SK-N-SH treated with all-trans-retinoic acid at 6 μM for 48 hours (cell line): ENCODE measurements at regions not wholly inside any gene's neighbourhood (a gene's known extent, or its start where the extent isn't known, plus 50 kb on each side); places are given as distances from the start of the nearest gene placed in this dataset.

Source experiments
- ATAC-seq: fragments of 200-7000 bp; cut with Tn5 transposase; 3 replicates; pipeline ENCODE4 v1.9.1; 2020; ENCODE audit warnings: mild to moderate bottlenecking, moderate library complexity
- ARNTL ChIP-seq: fragments of 450-650 bp; formaldehyde crosslinking; IDR thresholded peaks from 2 replicates; pipeline ENCODE4 v1.5.0; 2020; ENCODE audit warnings: low read depth, mild to moderate bottlenecking, moderate library complexity, borderline replicate concordance
- BACH2 ChIP-seq: fragments of 250-450 bp; sonication (Bioruptor Pico); IDR thresholded peaks from 2 replicates; pipeline ENCODE4 v1.9.0; 2021; ENCODE audit warnings: mild to moderate bottlenecking, borderline replicate concordance
- ESRRG ChIP-seq: fragments of 250-450 bp; sonication (Bioruptor Pico); IDR thresholded peaks from 2 replicates; pipeline ENCODE4 v1.6.1; 2021; ENCODE audit warnings: mild to moderate bottlenecking
- GLIS3 ChIP-seq: fragments of 250-450 bp; sonication (Bioruptor Pico); IDR thresholded peaks from 2 replicates; pipeline ENCODE4 v1.5.0; 2020; ENCODE audit warnings: mild to moderate bottlenecking, moderate library complexity
- ISL1 ChIP-seq: fragments of 250-450 bp; sonication (Bioruptor Pico); IDR thresholded peaks from 2 replicates; pipeline ENCODE4 v2.1.2; 2022; ENCODE audit warnings: mild to moderate bottlenecking, moderate library complexity
- OSR1 ChIP-seq: fragments of 250-450 bp; sonication (Bioruptor Pico); IDR thresholded peaks from 2 replicates; pipeline ENCODE4 v1.8.0; 2022; ENCODE audit warnings: moderate library complexity, mild to moderate bottlenecking, inconsistent platforms
- PPARA ChIP-seq: fragments of 250-450 bp; sonication (Bioruptor Pico); IDR thresholded peaks from 2 replicates; pipeline ENCODE4 v1.5.0; 2020; ENCODE audit warnings: mild to moderate bottlenecking, borderline replicate concordance
- RARB ChIP-seq: fragments of 250-450 bp; sonication (Bioruptor Pico); IDR thresholded peaks from 2 replicates; pipeline ENCODE4 v1.8.0; 2021; ENCODE audit warnings: mild to moderate bottlenecking, moderate library complexity
- SNAI2 ChIP-seq: fragments of 250-450 bp; sonication (Bioruptor Pico); IDR thresholded peaks from 2 replicates; pipeline ENCODE4 v1.5.0; 2020; ENCODE audit warnings: mild to moderate bottlenecking, moderate library complexity
- TCF4 ChIP-seq: fragments of 250-450 bp; sonication (Bioruptor Pico); IDR thresholded peaks from 2 replicates; pipeline ENCODE4 v1.8.0; 2021; ENCODE audit warnings: mild to moderate bottlenecking, moderate library complexity, borderline replicate concordance
- TOX ChIP-seq: fragments of 250-450 bp; sonication (Bioruptor Pico); IDR thresholded peaks from 2 replicates; pipeline ENCODE4 v1.8.0; 2021; ENCODE audit warnings: mild to moderate bottlenecking, moderate library complexity, borderline replicate concordance
- ZFP3 ChIP-seq: fragments of 250-450 bp; sonication (Bioruptor Pico); IDR thresholded peaks from 2 replicates; pipeline ENCODE4 v1.5.0; 2020; ENCODE audit warnings: mild to moderate bottlenecking, moderate library complexity
- ZFP30 ChIP-seq: fragments of 450-650 bp; formaldehyde crosslinking; IDR thresholded peaks from 2 replicates; pipeline ENCODE4 v1.5.0; 2022; ENCODE audit warnings: mild to moderate bottlenecking, moderate library complexity
- ZNF565 ChIP-seq: fragments of 450-650 bp; formaldehyde crosslinking; conservative IDR thresholded peaks from 2 replicates; pipeline ENCODE4 v1.5.0; 2020; ENCODE audit warnings: low read depth, mild to moderate bottlenecking, moderate library complexity
- ZNF8 ChIP-seq: fragments of 450-650 bp; formaldehyde crosslinking; IDR thresholded peaks from 2 replicates; pipeline ENCODE4 v1.5.0; 2020; ENCODE audit warnings: mild to moderate bottlenecking, moderate library complexity
- TF ChIP-seq, protein P1 (sequence below): fragments of 250-450 bp; sonication (Bioruptor Pico); IDR thresholded peaks from 2 replicates; pipeline ENCODE4 v1.5.1; 2020; ENCODE audit warnings: low read depth, mild to moderate bottlenecking, moderate library complexity
- TF ChIP-seq, protein P2 (sequence below): fragments of 250-450 bp; sonication (Bioruptor Pico); IDR thresholded peaks from 2 replicates; pipeline ENCODE4 v1.8.0; 2021; ENCODE audit warnings: low read depth, mild to moderate bottlenecking, moderate library complexity, borderline replicate concordance
- TF ChIP-seq, protein P3 (sequence below): fragments of 250-450 bp; sonication (Bioruptor Pico); IDR thresholded peaks from 2 replicates; pipeline ENCODE4 v1.5.0; 2020; ENCODE audit warnings: mild to moderate bottlenecking, moderate library complexity
- TF ChIP-seq, protein P4 (sequence below): fragments of 250-450 bp; sonication (Bioruptor Pico); IDR thresholded peaks from 2 replicates; pipeline ENCODE4 v1.8.0; 2020; ENCODE audit warnings: mild to moderate bottlenecking, moderate library complexity, borderline replicate concordance
- TF ChIP-seq, protein P5 (sequence below): fragments of 250-450 bp; sonication (Bioruptor Pico); IDR thresholded peaks from 2 replicates; pipeline ENCODE4 v1.5.1; 2021; ENCODE audit warnings: mild to moderate bottlenecking, moderate library complexity

DNA sequence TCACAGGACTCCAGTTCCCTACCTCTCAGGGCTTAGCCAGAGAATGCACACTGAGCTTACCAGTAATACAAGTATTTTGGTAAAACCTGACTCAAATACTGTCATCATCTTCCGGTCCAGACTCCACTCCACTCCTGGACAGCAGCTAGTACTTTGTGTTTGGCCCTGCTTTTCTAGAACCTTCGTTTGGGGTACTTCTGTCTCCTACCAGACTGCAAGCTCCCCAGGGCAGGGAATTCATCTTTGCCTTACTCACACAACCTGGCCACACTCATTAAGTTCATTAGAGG is 108.9 kb upstream of the CDC42EP3 start:
- ATAC-seq, result peak; percentile 1; the same call in 1 of the 3 replicates
- no peak for TF ChIP-seq BACH2 (CRISPR knock-in tag)
- no peak for TF ChIP-seq ZFP30 (CRISPR knock-in tag)
- no peak for TF ChIP-seq ARNTL
- TF ChIP-seq, protein P1, sequence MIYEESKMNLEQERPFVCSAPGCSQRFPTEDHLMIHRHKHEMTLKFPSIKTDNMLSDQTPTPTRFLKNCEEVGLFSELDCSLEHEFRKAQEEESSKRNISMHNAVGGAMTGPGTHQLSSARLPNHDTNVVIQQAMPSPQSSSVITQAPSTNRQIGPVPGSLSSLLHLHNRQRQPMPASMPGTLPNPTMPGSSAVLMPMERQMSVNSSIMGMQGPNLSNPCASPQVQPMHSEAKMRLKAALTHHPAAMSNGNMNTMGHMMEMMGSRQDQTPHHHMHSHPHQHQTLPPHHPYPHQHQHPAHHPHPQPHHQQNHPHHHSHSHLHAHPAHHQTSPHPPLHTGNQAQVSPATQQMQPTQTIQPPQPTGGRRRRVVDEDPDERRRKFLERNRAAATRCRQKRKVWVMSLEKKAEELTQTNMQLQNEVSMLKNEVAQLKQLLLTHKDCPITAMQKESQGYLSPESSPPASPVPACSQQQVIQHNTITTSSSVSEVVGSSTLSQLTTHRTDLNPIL (CRISPR knock-in tag), result no peak
- TF ChIP-seq, protein P2, sequence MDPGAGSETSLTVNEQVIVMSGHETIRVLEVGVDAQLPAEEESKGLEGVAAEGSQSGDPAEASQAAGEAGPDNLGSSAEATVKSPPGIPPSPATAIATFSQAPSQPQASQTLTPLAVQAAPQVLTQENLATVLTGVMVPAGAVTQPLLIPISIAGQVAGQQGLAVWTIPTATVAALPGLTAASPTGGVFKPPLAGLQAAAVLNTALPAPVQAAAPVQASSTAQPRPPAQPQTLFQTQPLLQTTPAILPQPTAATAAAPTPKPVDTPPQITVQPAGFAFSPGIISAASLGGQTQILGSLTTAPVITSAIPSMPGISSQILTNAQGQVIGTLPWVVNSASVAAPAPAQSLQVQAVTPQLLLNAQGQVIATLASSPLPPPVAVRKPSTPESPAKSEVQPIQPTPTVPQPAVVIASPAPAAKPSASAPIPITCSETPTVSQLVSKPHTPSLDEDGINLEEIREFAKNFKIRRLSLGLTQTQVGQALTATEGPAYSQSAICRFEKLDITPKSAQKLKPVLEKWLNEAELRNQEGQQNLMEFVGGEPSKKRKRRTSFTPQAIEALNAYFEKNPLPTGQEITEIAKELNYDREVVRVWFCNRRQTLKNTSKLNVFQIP (CRISPR knock-in tag), result no peak
- TF ChIP-seq, protein P3, sequence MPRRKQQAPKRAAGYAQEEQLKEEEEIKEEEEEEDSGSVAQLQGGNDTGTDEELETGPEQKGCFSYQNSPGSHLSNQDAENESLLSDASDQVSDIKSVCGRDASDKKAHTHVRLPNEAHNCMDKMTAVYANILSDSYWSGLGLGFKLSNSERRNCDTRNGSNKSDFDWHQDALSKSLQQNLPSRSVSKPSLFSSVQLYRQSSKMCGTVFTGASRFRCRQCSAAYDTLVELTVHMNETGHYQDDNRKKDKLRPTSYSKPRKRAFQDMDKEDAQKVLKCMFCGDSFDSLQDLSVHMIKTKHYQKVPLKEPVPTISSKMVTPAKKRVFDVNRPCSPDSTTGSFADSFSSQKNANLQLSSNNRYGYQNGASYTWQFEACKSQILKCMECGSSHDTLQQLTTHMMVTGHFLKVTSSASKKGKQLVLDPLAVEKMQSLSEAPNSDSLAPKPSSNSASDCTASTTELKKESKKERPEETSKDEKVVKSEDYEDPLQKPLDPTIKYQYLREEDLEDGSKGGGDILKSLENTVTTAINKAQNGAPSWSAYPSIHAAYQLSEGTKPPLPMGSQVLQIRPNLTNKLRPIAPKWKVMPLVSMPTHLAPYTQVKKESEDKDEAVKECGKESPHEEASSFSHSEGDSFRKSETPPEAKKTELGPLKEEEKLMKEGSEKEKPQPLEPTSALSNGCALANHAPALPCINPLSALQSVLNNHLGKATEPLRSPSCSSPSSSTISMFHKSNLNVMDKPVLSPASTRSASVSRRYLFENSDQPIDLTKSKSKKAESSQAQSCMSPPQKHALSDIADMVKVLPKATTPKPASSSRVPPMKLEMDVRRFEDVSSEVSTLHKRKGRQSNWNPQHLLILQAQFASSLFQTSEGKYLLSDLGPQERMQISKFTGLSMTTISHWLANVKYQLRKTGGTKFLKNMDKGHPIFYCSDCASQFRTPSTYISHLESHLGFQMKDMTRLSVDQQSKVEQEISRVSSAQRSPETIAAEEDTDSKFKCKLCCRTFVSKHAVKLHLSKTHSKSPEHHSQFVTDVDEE, result no peak
- TF ChIP-seq TCF4, result no peak
- no peak for TF ChIP-seq OSR1 (CRISPR knock-in tag)
- TF ChIP-seq ZFP3 (CRISPR knock-in tag), result no peak
- TF ChIP-seq, all 23 proteins: peak for 0

DNA sequence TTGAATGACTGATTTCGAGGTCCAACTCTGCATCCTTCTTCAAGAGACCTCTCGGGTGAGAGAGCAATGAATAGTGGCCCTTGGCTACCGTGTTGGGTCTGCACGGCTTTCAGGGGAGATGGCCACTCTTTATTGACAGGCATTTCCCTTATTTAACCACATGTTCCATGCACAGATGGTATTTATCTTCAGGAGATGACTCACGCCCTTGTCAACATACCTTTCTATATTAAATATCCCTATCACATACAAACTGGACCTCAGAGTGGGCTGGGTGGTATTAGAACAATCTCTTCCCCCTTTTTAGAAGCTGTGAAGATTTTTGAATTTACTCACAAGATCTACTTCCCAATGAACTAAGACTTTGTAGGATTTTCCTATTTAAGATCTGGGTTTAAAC is 109.6 kb upstream of the CDC42EP3 start:
- TF ChIP-seq, protein P2 (CRISPR knock-in tag), result no peak
- TF ChIP-seq, protein P4, sequence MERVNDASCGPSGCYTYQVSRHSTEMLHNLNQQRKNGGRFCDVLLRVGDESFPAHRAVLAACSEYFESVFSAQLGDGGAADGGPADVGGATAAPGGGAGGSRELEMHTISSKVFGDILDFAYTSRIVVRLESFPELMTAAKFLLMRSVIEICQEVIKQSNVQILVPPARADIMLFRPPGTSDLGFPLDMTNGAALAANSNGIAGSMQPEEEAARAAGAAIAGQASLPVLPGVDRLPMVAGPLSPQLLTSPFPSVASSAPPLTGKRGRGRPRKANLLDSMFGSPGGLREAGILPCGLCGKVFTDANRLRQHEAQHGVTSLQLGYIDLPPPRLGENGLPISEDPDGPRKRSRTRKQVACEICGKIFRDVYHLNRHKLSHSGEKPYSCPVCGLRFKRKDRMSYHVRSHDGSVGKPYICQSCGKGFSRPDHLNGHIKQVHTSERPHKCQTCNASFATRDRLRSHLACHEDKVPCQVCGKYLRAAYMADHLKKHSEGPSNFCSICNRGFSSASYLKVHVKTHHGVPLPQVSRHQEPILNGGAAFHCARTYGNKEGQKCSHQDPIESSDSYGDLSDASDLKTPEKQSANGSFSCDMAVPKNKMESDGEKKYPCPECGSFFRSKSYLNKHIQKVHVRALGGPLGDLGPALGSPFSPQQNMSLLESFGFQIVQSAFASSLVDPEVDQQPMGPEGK (CRISPR knock-in tag), result 0 out of 2 replicates have a peak, but pooled peaks have one; percentile 21
- TF ChIP-seq ISL1 (CRISPR knock-in tag), result peak; percentile 47; the same call in 1 of the 2 replicates
- ATAC-seq, result peak; percentile 49

DNA sequence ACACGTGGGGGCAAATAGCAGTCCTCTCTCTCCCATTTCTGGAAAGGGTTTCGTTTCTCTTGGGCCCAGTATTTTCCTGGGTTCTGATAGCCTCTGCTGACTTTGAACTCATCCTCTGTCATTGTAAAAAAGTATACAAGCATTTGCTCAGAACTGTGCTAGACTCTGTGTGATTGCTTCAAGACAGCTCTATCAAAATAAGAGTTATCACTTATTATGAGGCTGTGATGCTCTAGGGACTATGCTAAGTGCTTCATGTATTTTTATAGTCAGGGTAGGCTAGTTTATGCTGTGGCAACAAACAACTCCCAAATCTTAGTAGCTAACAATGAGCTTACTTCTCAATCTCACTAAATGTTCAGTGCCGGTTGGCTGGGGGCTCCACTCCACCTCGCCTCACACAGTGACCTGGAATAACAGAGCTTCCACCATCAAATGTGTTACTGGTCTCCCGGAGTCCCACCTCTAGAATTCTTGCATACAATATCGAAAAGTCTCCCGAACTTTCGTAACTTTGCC is 110.8 kb upstream of the CDC42EP3 start:
- TF ChIP-seq ZNF565 (CRISPR knock-in tag) (no peak), GLIS3 (CRISPR knock-in tag) (no peak), ESRRG (no peak), ZFP30 (CRISPR knock-in tag) (no peak), TOX (CRISPR knock-in tag) (no peak), ISL1 (CRISPR knock-in tag) (no peak), SNAI2 (CRISPR knock-in tag) (no peak), PPARA (CRISPR knock-in tag) (no peak), ZNF8 (no peak), RARB (CRISPR knock-in tag) (no peak), TCF4 (no peak), OSR1 (CRISPR knock-in tag) (no peak), BACH2 (CRISPR knock-in tag) (no peak), ARNTL (no peak)
- TF ChIP-seq, protein P1 (CRISPR knock-in tag), result no peak
- TF ChIP-seq, protein P4 (CRISPR knock-in tag), result no peak
- TF ChIP-seq, protein P5, sequence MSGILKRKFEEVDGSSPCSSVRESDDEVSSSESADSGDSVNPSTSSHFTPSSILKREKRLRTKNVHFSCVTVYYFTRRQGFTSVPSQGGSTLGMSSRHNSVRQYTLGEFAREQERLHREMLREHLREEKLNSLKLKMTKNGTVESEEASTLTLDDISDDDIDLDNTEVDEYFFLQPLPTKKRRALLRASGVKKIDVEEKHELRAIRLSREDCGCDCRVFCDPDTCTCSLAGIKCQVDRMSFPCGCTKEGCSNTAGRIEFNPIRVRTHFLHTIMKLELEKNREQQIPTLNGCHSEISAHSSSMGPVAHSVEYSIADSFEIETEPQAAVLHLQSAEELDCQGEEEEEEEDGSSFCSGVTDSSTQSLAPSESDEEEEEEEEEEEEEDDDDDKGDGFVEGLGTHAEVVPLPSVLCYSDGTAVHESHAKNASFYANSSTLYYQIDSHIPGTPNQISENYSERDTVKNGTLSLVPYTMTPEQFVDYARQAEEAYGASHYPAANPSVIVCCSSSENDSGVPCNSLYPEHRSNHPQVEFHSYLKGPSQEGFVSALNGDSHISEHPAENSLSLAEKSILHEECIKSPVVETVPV (CRISPR knock-in tag), result no peak
- TF ChIP-seq, all 23 proteins: peak for 0
- no peak for ATAC-seq
